Activated CD8-positive, alpha-beta memory T cell treated with anti-CD3 and anti-CD28 coated beads for 4 hours (primary cell): ENCODE measurements at regions not wholly inside any gene's neighbourhood (a gene's known extent, or its start where the extent isn't known, plus 50 kb on each side); places are given as distances from the start of the nearest gene placed in this dataset.

Experiments used
- DNase-seq, 2 donors: peaks; one replicate each; pipeline ENCODE4 v3.0.0-alpha.2; 2020; ENCODE audit warnings: low read depth in 2 of 2

GRCh38 chr5:133712562-133712961 is 100.2 kb upstream of the FSTL4 start:
- DNase-seq: no peak

- no peak for DNase-seq
Measured at GRCh38 chr5:133709209-133709725, 96.9 kb upstream of the FSTL4 start.

- no peak for DNase-seq
Measured at GRCh38 chr5:133708331-133708850, 96.0 kb upstream of the FSTL4 start.

GRCh38 chr5:133707629-133708028 is 95.3 kb upstream of the FSTL4 start:
- DNase-seq: no peak

GRCh38 chr5:133706506-133707430 is 94.4 kb upstream of the FSTL4 start:
- DNase-seq: no peak

GRCh38 chr5:133705331-133705730 is 93.0 kb upstream of the FSTL4 start:
- DNase-seq: no peak

GRCh38 chr5:133704411-133704810 is 92.1 kb upstream of the FSTL4 start:
- DNase-seq: no peak

- no peak for DNase-seq
Measured at GRCh38 chr5:133703935-133704334, 91.6 kb upstream of the FSTL4 start.

- DNase-seq: no peak
Measured at GRCh38 chr5:133702791-133703770, 90.7 kb upstream of the FSTL4 start.

- no peak for DNase-seq
Measured at GRCh38 chr5:133701871-133702270, 89.5 kb upstream of the FSTL4 start.

GRCh38 chr5:133700251-133700650 is 87.9 kb upstream of the FSTL4 start:
- no peak for DNase-seq

- DNase-seq: no peak
Measured at GRCh38 chr5:133698646-133699526, 86.5 kb upstream of the FSTL4 start.

GRCh38 chr5:133698259-133698554 is 85.9 kb upstream of the FSTL4 start:
- no peak for DNase-seq

- DNase-seq: no peak
Measured at GRCh38 chr5:133697536-133698258, 85.4 kb upstream of the FSTL4 start.

- no peak for DNase-seq
Measured at GRCh38 chr5:133696782-133697507, 84.6 kb upstream of the FSTL4 start.

GRCh38 chr5:133696006-133696584 is 83.8 kb upstream of the FSTL4 start:
- no peak for DNase-seq

GRCh38 chr5:133694181-133694831 is 82.0 kb upstream of the FSTL4 start:
- no peak for DNase-seq

- DNase-seq: no peak
Measured at GRCh38 chr5:133691448-133691847, 79.1 kb upstream of the FSTL4 start.

GRCh38 chr5:133690746-133691145 is 78.4 kb upstream of the FSTL4 start:
- DNase-seq: no peak
